ENCODE measurements at regions not wholly inside any gene's neighbourhood (a gene's known extent, or its start where the extent isn't known, plus 50 kb on each side); places are given as distances from the start of the nearest gene placed in this dataset.

DNA sequence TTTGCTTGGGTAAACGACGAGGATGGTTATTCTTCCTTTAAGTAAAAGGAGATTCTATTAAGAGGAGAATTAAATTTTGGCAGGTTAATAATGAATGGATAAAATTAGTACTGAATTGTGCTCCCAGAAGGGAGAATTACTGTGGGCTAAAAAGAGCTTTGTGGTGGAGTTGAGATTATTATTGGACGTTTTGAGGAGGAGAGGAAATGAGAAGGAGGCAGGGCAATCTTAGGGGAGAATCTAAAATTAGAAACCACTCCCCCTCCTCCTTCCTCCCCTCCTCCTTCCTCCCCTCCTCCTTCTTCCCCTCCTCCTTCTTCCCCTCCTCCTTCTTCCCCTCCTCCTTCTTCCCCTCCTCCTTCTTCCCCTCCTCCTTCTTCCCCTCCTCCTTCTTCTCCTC, 331.8 kb downstream of the PRL start:
- DNase-seq: no peak

- DNase-seq: no peak
Observed at GRCh38 chr6:21965953-21966539, 330.8 kb downstream of the PRL start.

DNA sequence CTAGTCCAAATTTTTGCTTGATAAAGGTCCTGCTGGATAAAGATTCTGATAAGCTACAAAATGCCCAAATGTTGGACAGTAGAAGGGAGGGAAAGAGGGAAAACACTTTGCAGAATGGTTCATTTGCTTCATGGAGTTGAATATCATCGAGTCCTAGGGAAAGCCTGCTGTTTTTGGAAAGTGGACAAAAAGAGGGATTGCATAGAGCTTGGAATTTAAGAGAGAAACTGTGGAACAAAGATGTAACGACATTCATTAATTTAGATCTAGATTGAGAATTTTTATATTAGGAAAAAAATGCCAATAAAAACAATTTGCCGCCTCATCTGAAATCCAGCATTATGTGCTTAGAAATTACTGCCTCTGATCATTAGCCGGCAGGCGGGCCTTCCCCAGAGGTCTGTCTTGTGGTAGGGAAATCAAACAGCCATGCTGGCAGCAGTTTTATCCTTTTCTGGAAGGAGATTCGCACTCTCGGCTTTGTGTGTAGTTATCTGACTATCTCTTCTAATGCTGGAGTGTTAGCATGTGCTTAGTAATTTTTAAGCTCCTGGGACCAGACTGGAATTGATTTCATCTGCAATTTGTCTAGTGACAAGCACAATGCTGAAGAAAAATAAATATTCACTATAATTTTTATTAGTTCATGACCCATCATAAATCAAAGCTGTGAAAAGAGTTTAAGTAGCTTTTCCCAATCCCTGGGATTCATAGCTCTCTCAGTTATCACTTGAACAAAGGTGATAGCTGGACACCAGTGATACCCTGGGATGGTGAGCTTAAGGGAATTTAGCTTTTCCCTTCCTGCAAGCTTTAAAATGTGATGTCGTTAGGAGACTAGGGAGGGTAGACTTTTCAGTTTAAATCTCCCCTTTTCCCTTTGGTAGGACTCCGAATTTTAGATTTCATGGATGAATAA, 329.5 kb downstream of the PRL start:
- peak; percentile 45 for DNase-seq

DNA sequence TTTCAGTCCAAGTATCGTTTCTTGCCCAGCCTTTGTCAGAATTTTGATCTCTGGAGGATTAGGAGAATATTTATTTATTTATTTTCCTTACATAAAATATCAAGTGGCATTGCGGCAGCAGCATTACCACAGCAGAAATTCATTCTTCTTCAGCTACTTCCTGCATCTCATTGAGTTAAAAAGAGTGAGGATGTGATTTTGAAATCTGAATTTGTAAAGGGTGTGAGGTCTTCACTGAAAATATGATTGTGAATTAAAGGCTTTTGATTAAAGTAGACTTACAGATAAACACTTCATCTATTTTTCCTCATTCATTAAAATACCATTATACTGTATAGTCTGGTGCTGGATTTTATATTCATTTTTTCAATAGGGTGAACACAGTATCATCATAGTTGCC, 328.4 kb downstream of the PRL start:
- no peak for DNase-seq

DNA sequence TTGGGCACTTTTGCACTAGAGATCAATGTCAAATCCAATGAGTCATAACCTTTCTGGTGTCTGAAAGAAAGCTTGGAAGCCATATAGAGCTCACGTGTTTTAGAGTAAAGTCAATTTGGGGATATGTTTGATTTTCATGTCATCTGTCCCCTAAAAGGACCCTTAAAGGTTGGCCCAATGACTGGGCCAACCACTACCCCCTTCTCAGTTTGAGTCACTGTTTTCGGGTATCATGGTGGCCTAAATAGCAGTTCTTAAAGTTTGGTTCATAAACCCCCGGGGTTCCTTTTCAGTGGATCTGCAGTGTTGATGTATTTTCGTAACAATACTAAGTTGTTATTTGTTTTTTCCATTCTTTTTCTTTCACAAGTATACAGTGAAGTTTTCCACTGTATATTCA, 327.6 kb downstream of the PRL start:
- no peak for DNase-seq

- DNase-seq: no peak
Observed at GRCh38 chr6:21970569-21971300, 326.1 kb downstream of the PRL start.

- DNase-seq: no peak
Observed at GRCh38 chr6:21971541-21971940, 325.3 kb downstream of the PRL start.

- no peak for DNase-seq
Observed at GRCh38 chr6:21972516-21972915, 324.3 kb downstream of the PRL start.

DNA sequence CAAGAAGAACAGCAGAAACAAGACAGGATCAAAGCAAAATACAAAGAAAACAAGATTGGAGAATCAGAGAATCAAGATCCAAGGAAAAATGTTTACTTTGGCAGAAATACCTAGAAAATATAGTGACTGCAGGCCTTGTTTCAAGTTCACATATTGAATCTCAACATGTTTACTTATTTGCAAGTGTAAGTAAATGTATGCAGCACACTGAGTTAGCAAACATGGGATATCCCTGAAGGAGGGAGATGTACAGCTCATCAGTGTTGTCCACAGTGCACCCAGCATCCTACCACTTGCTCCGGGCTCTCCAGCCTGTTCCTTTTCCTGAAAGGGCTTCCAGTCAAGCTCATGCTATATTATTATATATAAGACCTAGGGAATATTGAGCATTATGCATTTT, 319.5 kb downstream of the PRL start:
- no peak for DNase-seq

GRCh38 chr6:21981235-21981833, 315.5 kb downstream of the PRL start:
- DNase-seq: no peak

GRCh38 chr6:21984135-21984534, 312.7 kb downstream of the PRL start:
- DNase-seq: no peak

GRCh38 chr6:21984561-21984960, 312.3 kb downstream of the PRL start:
- DNase-seq: peak; percentile 96

DNA sequence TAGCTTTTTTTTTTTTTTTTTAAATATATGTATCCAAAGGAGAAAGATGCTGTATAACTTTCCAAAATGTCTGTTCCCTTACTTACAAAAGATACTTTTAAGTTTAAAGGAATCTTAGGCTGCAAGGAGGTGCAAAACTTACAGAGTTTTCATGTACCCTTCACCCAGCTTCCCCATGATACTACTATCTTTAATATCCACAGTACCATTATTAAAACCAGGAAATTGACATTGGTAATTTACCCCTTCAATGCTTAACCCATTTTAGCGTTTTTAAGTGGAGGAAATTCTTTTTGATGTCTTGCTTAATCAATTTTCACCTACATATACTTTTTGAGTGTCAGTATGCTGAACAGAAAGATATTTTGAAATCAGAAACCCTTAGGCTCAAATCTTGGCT, 310.9 kb downstream of the PRL start:
- DNase-seq: no peak

- no peak for DNase-seq
Observed at GRCh38 chr6:21986703-21987102, 310.1 kb downstream of the PRL start.

GRCh38 chr6:21987501-21987957, 309.3 kb downstream of the PRL start:
- DNase-seq: peak; percentile 89

- no peak for DNase-seq
Observed at GRCh38 chr6:21990577-21990976, 306.3 kb downstream of the PRL start.

- no peak for DNase-seq
Observed at GRCh38 chr6:21992178-21992967, 304.5 kb downstream of the PRL start.

- no peak for DNase-seq
Observed at GRCh38 chr6:21993841-21994240, 303.0 kb downstream of the PRL start.

DNA sequence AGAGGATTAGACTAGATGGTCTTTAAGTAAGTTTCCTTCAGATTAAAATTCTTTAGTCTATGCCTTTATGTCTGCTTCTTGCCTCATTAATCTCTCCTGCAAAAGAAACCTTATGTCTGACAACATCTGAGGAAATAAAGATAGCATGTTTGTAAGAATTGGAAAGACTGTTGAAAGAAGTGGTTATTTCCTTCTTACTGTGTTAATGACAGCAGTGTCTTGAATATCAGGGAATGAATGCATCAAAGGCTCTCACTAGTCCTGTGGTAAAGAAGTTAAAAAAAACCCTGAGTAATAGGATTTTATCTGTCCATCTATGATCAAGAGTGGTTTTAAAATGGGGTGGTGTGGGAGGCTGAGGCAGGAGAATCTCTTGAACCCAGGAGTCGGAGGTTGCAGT, 302.0 kb downstream of the PRL start:
- DNase-seq: no peak

DNA sequence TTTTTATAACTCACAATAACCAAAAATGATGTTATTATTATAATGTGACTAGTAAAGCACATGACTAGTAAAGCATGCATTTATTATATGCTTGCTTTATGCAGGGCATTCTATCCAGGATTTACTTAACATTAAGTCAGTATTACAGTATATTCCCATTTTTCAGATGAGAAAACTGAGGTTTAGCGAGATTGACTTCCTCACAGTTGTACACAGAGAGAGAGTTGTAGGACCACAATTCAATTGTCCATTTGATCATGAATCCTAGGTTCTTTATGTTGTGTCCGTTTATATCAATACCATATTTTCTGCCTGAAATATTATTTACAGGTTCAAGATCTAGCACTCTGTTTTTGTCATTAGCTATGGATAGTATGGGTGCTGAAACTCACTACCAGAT, 301.5 kb downstream of the PRL start:
- DNase-seq: no peak

DNA sequence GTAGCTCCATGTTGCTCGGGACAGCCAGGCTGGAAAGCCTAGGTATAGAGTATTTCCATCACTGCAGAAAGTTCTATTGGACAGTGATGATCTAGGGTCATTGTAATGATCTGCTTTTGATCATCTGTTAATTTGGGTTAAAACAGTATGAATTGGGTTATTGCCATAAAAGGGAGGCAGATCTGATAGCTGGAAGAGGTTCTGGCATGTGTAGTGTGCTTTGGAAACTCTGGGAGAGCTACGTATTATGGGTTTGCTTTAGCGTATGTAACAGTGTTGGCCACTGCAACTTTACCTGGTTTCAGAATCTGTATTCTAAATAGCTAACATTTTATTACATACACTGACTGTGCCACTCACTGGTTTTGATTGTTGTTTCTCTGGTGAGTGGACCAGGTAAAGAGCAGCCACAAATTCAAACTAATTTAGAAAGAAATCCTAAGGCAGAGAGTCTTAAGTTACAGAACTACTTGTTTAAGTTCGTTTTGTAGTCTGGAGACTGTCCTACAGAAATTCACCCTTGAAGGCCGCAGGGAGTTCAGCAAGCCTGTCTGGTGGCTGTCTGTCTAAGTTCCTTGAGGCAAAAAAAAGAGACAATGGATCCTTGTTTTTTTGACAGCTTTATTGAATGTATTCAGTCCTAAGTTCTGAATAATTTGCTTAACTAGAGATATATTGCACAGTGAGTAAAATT, 300.3 kb downstream of the PRL start:
- DNase-seq: no peak

Data from skin of body (tissue), 1 donor.